ENCODE measurements at regions not wholly inside any gene's neighbourhood (a gene's known extent, or its start where the extent isn't known, plus 50 kb on each side); places are given as distances from the start of the nearest gene placed in this dataset.

DNA sequence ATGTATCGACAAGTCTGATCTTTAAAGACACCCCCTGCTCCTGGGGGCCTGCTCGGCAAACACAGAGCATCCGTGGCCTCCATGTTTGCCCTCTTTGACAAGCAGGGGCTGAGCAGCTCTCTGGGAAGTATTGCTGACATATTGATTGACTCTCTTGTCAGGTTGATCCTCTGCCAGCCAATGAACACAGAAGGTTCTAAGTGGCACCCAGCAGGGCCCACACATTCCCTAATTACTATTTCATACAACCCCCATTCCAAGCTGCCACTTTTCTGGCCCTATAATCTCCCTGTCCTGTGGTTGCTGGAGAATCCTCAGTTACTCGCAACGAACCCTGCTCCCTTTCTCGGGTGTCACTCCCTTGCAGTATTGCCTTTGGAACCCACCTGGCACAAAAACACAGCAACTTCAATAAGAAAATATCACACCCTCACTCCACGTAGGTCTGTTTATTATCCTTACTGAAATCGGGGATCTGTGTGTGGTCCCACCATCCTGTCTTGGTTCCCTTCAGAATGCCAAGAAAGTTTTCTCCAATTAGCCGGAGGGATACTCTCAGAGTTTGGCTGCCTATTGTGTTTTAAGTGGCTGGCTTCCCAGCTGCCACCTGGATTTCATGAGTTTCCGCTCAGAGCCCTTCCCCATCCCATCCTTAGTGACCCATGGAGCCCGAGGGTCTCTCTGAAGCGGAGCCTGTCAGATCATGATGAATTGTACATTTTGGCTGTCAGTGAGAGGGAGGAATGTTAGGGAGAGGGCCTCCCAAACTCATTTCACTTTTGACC, 249.0 kb upstream of the WWC1 start:
- Histone ChIP-seq H3K4me1 (no peaks in the 10 kb centered on the region), H3K36me3 (no peaks in the 10 kb centered on the region), H3K27ac (no peak overlapping the region), H3K4me3 (no peak overlapping the region), H3K9me3 (no peaks in the 10 kb centered on the region), H3K27me3 (peaks cover 5% of the 10 kb centered on the region)
- TF ChIP-seq, protein P1, sequence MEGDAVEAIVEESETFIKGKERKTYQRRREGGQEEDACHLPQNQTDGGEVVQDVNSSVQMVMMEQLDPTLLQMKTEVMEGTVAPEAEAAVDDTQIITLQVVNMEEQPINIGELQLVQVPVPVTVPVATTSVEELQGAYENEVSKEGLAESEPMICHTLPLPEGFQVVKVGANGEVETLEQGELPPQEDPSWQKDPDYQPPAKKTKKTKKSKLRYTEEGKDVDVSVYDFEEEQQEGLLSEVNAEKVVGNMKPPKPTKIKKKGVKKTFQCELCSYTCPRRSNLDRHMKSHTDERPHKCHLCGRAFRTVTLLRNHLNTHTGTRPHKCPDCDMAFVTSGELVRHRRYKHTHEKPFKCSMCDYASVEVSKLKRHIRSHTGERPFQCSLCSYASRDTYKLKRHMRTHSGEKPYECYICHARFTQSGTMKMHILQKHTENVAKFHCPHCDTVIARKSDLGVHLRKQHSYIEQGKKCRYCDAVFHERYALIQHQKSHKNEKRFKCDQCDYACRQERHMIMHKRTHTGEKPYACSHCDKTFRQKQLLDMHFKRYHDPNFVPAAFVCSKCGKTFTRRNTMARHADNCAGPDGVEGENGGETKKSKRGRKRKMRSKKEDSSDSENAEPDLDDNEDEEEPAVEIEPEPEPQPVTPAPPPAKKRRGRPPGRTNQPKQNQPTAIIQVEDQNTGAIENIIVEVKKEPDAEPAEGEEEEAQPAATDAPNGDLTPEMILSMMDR (IDR thresholded peaks at IDR 0.05) = no peak
- no peak for ATAC-seq
- no peak for DNase-seq
- intact Hi-C loops (cut with DNase I) = no loop called here

DNA sequence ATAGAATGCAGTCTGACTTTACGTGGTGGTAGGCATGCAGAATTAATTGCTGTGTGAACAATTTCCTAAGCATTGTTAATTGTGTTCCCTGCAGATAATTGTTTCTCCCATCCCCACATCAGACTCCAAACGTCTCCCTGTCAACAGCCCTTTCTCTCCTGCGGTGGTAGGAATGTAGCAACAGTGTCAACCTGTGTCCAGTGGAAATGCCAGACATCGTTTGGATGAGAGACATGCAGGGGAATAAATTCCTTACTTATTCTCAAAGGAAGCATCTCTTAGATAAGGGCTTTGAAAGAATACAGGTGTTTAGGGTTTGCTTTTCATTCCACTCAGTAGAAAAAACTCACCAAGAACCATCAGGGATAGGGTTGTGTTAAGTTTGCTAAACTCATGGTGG, 245.3 kb upstream of the WWC1 start:
- no peak overlapping the region for H3K27ac ChIP-seq
- TF ChIP-seq, protein P1 (IDR thresholded peaks at IDR 0.05) = no peak

DNA sequence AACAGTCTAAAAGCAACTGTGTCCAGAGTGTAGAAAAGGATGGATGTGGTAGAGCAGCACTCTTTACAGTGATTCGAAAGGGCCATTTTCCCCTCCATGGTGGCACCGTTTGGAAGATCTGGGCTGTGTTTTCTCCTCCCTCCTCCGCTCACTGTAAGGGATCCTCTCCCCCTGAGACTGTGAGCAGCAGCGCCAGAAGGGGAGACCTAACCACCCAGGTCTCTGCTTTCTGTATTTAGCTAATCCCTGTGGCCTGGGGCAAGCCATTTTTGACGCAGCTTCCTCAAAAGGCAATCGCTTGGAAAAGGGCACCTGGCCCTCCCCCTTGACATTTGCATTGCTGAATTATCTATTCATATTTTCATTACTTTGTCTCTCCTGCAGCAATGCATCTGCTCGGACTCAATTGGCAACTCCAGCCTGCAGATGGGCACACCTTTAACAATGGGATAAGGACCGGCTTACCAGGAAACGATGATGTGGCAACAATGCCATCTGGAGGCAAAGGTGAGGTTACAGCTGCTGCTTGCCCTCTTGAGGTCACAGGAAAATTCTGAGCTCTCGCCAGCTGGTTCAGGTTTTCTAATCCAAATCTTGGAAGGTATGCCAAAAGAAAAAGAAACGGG, 244.3 kb upstream of the WWC1 start:
- Histone ChIP-seq H3K27ac (no peak overlapping the region), H3K9me3 (no peaks in the 10 kb centered on the region), H3K4me1 (no peaks in the 10 kb centered on the region), H3K27me3 (peaks cover 5% of the 10 kb centered on the region), H3K4me3 (no peak overlapping the region), H3K36me3 (no peaks in the 10 kb centered on the region)
- DNase-seq = no peak
- TF ChIP-seq, protein P1 (IDR thresholded peaks at IDR 0.05) = peak; percentile 33
- intact Hi-C loops (cut with DNase I) = no loop called here
- peak; percentile 74 for ATAC-seq

More for the DNA sequence above, 245.3 kb upstream of the WWC1 start:
- no peaks in the 10 kb centered on the region for H3K4me1 ChIP-seq
- H3K36me3 ChIP-seq = no peaks in the 10 kb centered on the region
- DNase-seq = no peak
- intact Hi-C loops (cut with DNase I) = no loop called here
- H3K9me3 ChIP-seq = no peaks in the 10 kb centered on the region
- H3K4me3 ChIP-seq = no peak overlapping the region
- peaks cover 5% of the 10 kb centered on the region for H3K27me3 ChIP-seq
- ATAC-seq = no peak

DNA sequence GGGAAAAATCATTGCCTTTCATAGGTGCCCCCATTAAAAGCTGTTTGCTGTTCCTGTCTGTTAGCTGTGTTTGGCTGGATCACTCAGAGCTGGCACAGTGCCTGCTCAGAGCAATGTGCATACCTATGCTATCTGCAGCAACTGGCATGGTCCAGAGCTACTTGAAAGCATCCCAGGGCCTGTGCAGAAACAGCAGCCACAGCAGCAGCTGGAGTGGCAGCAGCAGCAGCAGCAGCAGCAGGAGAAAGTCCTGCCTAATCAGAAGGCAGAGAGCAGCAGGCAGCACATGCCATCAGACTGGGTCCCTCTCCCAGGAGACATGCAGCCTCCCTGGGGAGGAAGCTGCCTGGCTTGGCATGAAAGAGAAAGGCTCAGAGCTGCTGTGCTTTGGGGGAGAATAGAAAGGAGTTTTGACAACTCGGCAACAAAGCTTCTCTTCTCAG, 243.8 kb upstream of the WWC1 start:
- TF ChIP-seq, protein P1 (IDR thresholded peaks at IDR 0.05) = no peak
- Histone ChIP-seq H3K9me3 (no peaks in the 10 kb centered on the region), H3K27me3 (peaks cover 3% of the 10 kb centered on the region), H3K36me3 (no peaks in the 10 kb centered on the region), H3K27ac (no peak overlapping the region), H3K4me3 (no peak overlapping the region), H3K4me1 (no peaks in the 10 kb centered on the region)
- DNase-seq (no peak), ATAC-seq (peak; percentile 52)
- intact Hi-C loops (cut with DNase I) = no loop called here

DNA sequence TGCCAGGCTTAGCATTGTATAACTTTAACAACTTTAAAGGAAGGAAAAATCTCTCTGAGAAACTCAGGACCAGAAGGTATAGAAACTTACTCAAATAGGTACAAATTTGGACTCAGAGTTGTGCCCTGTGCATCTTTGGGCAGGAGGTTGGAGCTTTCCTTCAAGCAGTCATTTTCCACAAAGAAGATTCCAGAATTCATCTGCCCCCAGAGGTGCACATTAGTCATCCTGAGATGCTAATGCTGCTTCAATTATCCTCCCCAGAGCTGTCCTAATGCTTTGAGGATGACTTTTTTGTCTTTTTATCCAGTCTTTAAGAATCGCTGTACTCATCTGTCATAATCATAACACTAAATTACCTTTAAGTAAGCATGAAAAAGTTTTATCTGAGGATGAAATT, 243.0 kb upstream of the WWC1 start:
- TF ChIP-seq, protein P1 (IDR thresholded peaks at IDR 0.05) = no peak
- intact Hi-C loops (cut with DNase I) = no loop called here
- no peak for DNase-seq
- Histone ChIP-seq H3K4me1 (no peaks in the 10 kb centered on the region), H3K27ac (no peak overlapping the region), H3K4me3 (no peak overlapping the region), H3K27me3 (no peaks in the 10 kb centered on the region), H3K36me3 (no peaks in the 10 kb centered on the region), H3K9me3 (no peaks in the 10 kb centered on the region)
- no peak for ATAC-seq

Measured in upper lobe of right lung (tissue), 1 donor.